ENCODE measurements at regions not wholly inside any gene's neighbourhood (a gene's known extent, or its start where the extent isn't known, plus 50 kb on each side); places are given as distances from the start of the nearest gene placed in this dataset.

DNA sequence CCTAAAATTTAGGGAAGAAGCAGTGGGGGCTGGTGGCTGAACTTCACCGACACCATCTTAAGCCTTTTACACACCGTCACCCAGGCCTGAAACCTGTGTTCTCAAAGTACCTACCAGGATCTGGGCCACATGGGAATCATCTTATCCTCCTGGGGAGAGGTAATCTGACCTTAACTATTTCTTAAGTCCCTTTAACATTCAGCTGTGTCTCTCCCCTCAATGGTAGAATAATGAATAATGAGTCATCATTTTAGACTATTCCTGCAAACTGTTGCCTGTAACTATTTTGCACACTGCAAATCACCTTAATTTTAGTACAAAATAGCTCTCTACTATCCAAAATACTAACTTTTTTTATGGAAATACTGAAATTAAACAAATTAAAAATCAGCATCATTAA lies 149.4 kb upstream of the KLF7 start:
- no peak for TF ChIP-seq TAF1 (IDR thresholded peaks at IDR 0.05; ENCODE audit: borderline replicate concordance, insufficient read depth, low read length)
- TF ChIP-seq, protein P1, sequence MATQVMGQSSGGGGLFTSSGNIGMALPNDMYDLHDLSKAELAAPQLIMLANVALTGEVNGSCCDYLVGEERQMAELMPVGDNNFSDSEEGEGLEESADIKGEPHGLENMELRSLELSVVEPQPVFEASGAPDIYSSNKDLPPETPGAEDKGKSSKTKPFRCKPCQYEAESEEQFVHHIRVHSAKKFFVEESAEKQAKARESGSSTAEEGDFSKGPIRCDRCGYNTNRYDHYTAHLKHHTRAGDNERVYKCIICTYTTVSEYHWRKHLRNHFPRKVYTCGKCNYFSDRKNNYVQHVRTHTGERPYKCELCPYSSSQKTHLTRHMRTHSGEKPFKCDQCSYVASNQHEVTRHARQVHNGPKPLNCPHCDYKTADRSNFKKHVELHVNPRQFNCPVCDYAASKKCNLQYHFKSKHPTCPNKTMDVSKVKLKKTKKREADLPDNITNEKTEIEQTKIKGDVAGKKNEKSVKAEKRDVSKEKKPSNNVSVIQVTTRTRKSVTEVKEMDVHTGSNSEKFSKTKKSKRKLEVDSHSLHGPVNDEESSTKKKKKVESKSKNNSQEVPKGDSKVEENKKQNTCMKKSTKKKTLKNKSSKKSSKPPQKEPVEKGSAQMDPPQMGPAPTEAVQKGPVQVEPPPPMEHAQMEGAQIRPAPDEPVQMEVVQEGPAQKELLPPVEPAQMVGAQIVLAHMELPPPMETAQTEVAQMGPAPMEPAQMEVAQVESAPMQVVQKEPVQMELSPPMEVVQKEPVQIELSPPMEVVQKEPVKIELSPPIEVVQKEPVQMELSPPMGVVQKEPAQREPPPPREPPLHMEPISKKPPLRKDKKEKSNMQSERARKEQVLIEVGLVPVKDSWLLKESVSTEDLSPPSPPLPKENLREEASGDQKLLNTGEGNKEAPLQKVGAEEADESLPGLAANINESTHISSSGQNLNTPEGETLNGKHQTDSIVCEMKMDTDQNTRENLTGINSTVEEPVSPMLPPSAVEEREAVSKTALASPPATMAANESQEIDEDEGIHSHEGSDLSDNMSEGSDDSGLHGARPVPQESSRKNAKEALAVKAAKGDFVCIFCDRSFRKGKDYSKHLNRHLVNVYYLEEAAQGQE (IDR thresholded peaks at IDR 0.05; ENCODE audit: insufficient read depth in 1 of 2, low read depth in 2 of 2, low read length in 2 of 2), result no peak
- TF ChIP-seq POLR2AphosphoS5 (IDR thresholded peaks at IDR 0.05; ENCODE audit: low read depth, low read length), result no peak
- TF ChIP-seq FOXP2 (optimal IDR thresholded peaks at IDR 0.05; ENCODE audit: borderline replicate concordance, extremely low read depth, extremely low read length, insufficient read depth), result no peak
- TF ChIP-seq SIN3A (IDR thresholded peaks at IDR 0.05; ENCODE audit: borderline replicate concordance, insufficient read depth, low read length), result no peak

DNA sequence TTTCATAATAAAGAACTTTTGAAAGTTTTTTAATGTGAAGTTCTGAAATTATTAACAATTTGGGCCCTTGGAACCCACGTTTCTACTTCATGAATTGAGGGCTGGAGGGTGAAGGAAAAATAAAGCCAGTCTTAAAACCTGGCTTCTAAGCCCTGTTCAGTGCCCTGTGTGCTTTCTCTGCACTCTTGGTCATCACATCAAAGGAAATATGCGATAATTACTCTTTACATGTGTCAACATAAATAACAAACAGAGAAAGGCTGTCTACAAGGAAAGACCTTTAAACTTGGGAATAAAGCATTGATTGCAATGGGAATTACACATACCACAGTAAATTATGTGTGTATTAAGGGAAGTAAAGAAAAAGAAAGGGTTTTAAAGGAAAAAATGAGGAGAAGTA lies 150.7 kb upstream of the KLF7 start:
- TF ChIP-seq FOXP2 (optimal IDR thresholded peaks at IDR 0.05; ENCODE audit: borderline replicate concordance, extremely low read depth, extremely low read length, insufficient read depth) (no peak), SIN3A (IDR thresholded peaks at IDR 0.05; ENCODE audit: borderline replicate concordance, insufficient read depth, low read length) (no peak), TAF1 (IDR thresholded peaks at IDR 0.05; ENCODE audit: borderline replicate concordance, insufficient read depth, low read length) (no peak), POLR2AphosphoS5 (IDR thresholded peaks at IDR 0.05; ENCODE audit: low read depth, low read length) (no peak)
- TF ChIP-seq, protein P1 (IDR thresholded peaks at IDR 0.05; ENCODE audit: insufficient read depth in 1 of 2, low read depth in 2 of 2, low read length in 2 of 2), result no peak

DNA sequence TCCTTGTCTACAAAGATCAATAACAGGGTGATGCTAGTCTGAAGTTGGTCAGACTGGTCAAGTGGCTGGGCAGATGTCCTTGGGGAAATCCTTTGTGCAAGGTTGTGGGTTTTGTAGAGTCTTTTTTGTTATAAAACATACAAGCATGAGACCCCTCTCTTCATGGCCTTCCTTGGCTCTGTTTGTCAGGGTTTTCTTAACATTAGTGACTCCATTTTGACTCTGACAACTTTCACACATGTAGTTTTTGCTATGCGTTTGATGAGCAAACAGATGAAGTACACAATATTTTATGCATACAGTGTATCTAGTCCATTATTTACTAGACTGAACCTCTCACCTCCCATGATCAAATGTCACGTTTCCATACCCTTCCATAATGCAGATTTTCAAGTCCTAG lies 151.2 kb upstream of the KLF7 start:
- TF ChIP-seq SIN3A (IDR thresholded peaks at IDR 0.05; ENCODE audit: borderline replicate concordance, insufficient read depth, low read length), result no peak
- TF ChIP-seq, protein P1 (IDR thresholded peaks at IDR 0.05; ENCODE audit: insufficient read depth in 1 of 2, low read depth in 2 of 2, low read length in 2 of 2), result no peak
- TF ChIP-seq POLR2AphosphoS5 (IDR thresholded peaks at IDR 0.05; ENCODE audit: low read depth, low read length), result no peak
- no peak for TF ChIP-seq FOXP2 (optimal IDR thresholded peaks at IDR 0.05; ENCODE audit: borderline replicate concordance, extremely low read depth, extremely low read length, insufficient read depth)
- TF ChIP-seq TAF1 (IDR thresholded peaks at IDR 0.05; ENCODE audit: borderline replicate concordance, insufficient read depth, low read length), result no peak

DNA sequence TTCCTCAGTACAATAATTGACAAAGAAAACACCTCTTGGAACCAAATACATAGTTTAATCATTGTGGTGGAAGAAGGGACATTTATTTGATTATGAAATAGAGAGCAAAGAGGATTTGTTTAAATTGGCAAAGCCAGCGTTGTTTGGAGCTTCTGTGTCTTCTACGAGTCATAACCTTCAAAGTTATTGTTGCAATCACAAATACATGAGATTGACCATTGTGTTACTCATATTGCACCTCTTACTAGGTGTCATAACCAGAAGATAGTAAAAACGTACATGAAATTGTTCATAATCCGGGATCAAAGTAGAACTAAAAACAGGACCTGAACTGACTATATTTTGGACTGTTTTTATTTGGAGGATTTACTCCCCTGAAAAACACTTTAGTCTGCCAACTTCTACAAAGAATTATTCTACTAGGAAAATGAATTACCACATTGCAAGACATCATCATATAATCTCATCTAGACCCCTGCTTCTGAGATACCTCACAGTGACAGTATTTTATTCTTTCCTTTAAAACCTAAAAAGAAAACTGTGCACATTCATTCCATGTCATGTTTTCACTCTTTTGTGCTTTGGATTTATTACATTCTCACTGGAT lies 151.7 kb upstream of the KLF7 start:
- no peak for TF ChIP-seq FOXP2 (optimal IDR thresholded peaks at IDR 0.05; ENCODE audit: borderline replicate concordance, extremely low read depth, extremely low read length, insufficient read depth)
- TF ChIP-seq, protein P1 (IDR thresholded peaks at IDR 0.05; ENCODE audit: insufficient read depth in 1 of 2, low read depth in 2 of 2, low read length in 2 of 2), result no peak

DNA sequence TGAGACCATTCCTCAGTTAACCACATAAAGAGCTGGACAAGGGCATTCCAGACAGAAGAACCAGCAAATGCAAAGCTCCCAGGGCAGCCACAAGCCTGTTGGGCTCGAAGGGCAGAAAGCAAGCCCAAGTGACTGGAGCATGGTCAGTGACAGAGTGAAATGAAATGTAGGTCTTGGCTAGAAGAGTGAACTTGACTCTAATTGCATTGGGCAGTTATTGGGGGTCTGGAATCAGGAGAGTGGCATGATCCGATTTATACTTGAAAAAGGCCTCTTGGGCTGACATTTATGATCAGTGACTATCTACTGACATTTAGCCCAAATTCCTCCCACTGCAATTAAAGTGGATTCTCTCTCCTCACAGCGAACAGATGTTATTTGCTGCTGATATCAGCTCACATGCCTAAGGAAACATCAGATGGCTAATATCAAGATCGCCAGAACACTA lies 152.5 kb upstream of the KLF7 start:
- no peak for TF ChIP-seq SIN3A (IDR thresholded peaks at IDR 0.05; ENCODE audit: borderline replicate concordance, insufficient read depth, low read length)
- TF ChIP-seq, protein P1 (IDR thresholded peaks at IDR 0.05; ENCODE audit: insufficient read depth in 1 of 2, low read depth in 2 of 2, low read length in 2 of 2), result no peak
- TF ChIP-seq POLR2AphosphoS5 (IDR thresholded peaks at IDR 0.05; ENCODE audit: low read depth, low read length), result no peak
- no peak for TF ChIP-seq FOXP2 (optimal IDR thresholded peaks at IDR 0.05; ENCODE audit: borderline replicate concordance, extremely low read depth, extremely low read length, insufficient read depth)
